SK-N-SH treated with all-trans-retinoic acid at 6 μM for 48 hours (cell line): ENCODE measurements at regions not wholly inside any gene's neighbourhood (a gene's known extent, or its start where the extent isn't known, plus 50 kb on each side); places are given as distances from the start of the nearest gene placed in this dataset.

Source experiments
- ATAC-seq: fragments of 200-7000 bp; cut with Tn5 transposase; 3 replicates; pipeline ENCODE4 v1.9.1; 2020; ENCODE audit warnings: mild to moderate bottlenecking, moderate library complexity
- ARNTL ChIP-seq: fragments of 450-650 bp; formaldehyde crosslinking; IDR thresholded peaks from 2 replicates; pipeline ENCODE4 v1.5.0; 2020; ENCODE audit warnings: low read depth, mild to moderate bottlenecking, moderate library complexity, borderline replicate concordance
- BACH2 ChIP-seq: fragments of 250-450 bp; sonication (Bioruptor Pico); IDR thresholded peaks from 2 replicates; pipeline ENCODE4 v1.9.0; 2021; ENCODE audit warnings: mild to moderate bottlenecking, borderline replicate concordance
- CSDC2 ChIP-seq: fragments of 250-450 bp; sonication (Bioruptor Pico); IDR thresholded peaks from 2 replicates; pipeline ENCODE4 v1.5.0; 2020; ENCODE audit warnings: mild to moderate bottlenecking, moderate library complexity
- ESRRG ChIP-seq: fragments of 250-450 bp; sonication (Bioruptor Pico); IDR thresholded peaks from 2 replicates; pipeline ENCODE4 v1.6.1; 2021; ENCODE audit warnings: mild to moderate bottlenecking
- GLIS3 ChIP-seq: fragments of 250-450 bp; sonication (Bioruptor Pico); IDR thresholded peaks from 2 replicates; pipeline ENCODE4 v1.5.0; 2020; ENCODE audit warnings: mild to moderate bottlenecking, moderate library complexity
- ISL1 ChIP-seq: fragments of 250-450 bp; sonication (Bioruptor Pico); IDR thresholded peaks from 2 replicates; pipeline ENCODE4 v2.1.2; 2022; ENCODE audit warnings: mild to moderate bottlenecking, moderate library complexity
- OSR1 ChIP-seq: fragments of 250-450 bp; sonication (Bioruptor Pico); IDR thresholded peaks from 2 replicates; pipeline ENCODE4 v1.8.0; 2022; ENCODE audit warnings: moderate library complexity, mild to moderate bottlenecking, inconsistent platforms
- PPARA ChIP-seq: fragments of 250-450 bp; sonication (Bioruptor Pico); IDR thresholded peaks from 2 replicates; pipeline ENCODE4 v1.5.0; 2020; ENCODE audit warnings: mild to moderate bottlenecking, borderline replicate concordance
- RARB ChIP-seq: fragments of 250-450 bp; sonication (Bioruptor Pico); IDR thresholded peaks from 2 replicates; pipeline ENCODE4 v1.8.0; 2021; ENCODE audit warnings: mild to moderate bottlenecking, moderate library complexity
- TCF4 ChIP-seq: fragments of 250-450 bp; sonication (Bioruptor Pico); IDR thresholded peaks from 2 replicates; pipeline ENCODE4 v1.8.0; 2021; ENCODE audit warnings: mild to moderate bottlenecking, moderate library complexity, borderline replicate concordance
- TOX ChIP-seq: fragments of 250-450 bp; sonication (Bioruptor Pico); IDR thresholded peaks from 2 replicates; pipeline ENCODE4 v1.8.0; 2021; ENCODE audit warnings: mild to moderate bottlenecking, moderate library complexity, borderline replicate concordance
- ZC3H10 ChIP-seq: fragments of 250-450 bp; sonication (Bioruptor Pico); IDR thresholded peaks from 2 replicates; pipeline ENCODE4 v1.5.1; 2021; ENCODE audit warnings: mild to moderate bottlenecking, moderate library complexity
- ZFP3 ChIP-seq: fragments of 250-450 bp; sonication (Bioruptor Pico); IDR thresholded peaks from 2 replicates; pipeline ENCODE4 v1.5.0; 2020; ENCODE audit warnings: mild to moderate bottlenecking, moderate library complexity
- ZFP30 ChIP-seq: fragments of 450-650 bp; formaldehyde crosslinking; IDR thresholded peaks from 2 replicates; pipeline ENCODE4 v1.5.0; 2022; ENCODE audit warnings: mild to moderate bottlenecking, moderate library complexity
- ZNF565 ChIP-seq: fragments of 450-650 bp; formaldehyde crosslinking; conservative IDR thresholded peaks from 2 replicates; pipeline ENCODE4 v1.5.0; 2020; ENCODE audit warnings: low read depth, mild to moderate bottlenecking, moderate library complexity
- ZNF70 ChIP-seq: fragments of 450-650 bp; formaldehyde crosslinking; IDR thresholded peaks from 2 replicates; pipeline ENCODE4 v1.5.0; 2020; ENCODE audit warnings: mild to moderate bottlenecking, moderate library complexity
- ZNF8 ChIP-seq: fragments of 450-650 bp; formaldehyde crosslinking; IDR thresholded peaks from 2 replicates; pipeline ENCODE4 v1.5.0; 2020; ENCODE audit warnings: mild to moderate bottlenecking, moderate library complexity
- TF ChIP-seq, protein P1 (sequence below): fragments of 250-450 bp; sonication (Bioruptor Pico); IDR thresholded peaks from 2 replicates; pipeline ENCODE4 v1.5.1; 2021; ENCODE audit warnings: mild to moderate bottlenecking, moderate library complexity
- TF ChIP-seq, protein P2 (sequence below): fragments of 250-450 bp; sonication (Bioruptor Pico); IDR thresholded peaks from 2 replicates; pipeline ENCODE4 v1.8.0; 2020; ENCODE audit warnings: mild to moderate bottlenecking, moderate library complexity, borderline replicate concordance
- TF ChIP-seq, protein P3 (sequence below): fragments of 250-450 bp; sonication (Bioruptor Pico); IDR thresholded peaks from 2 replicates; pipeline ENCODE4 v1.5.0; 2020; ENCODE audit warnings: mild to moderate bottlenecking, moderate library complexity
- TF ChIP-seq, protein P4 (sequence below): fragments of 250-450 bp; sonication (Bioruptor Pico); IDR thresholded peaks from 2 replicates; pipeline ENCODE4 v1.5.1; 2020; ENCODE audit warnings: low read depth, mild to moderate bottlenecking, moderate library complexity
- TF ChIP-seq, protein P5 (sequence below): fragments of 250-450 bp; sonication (Bioruptor Pico); IDR thresholded peaks from 2 replicates; pipeline ENCODE4 v1.8.0; 2021; ENCODE audit warnings: low read depth, mild to moderate bottlenecking, moderate library complexity, borderline replicate concordance

DNA sequence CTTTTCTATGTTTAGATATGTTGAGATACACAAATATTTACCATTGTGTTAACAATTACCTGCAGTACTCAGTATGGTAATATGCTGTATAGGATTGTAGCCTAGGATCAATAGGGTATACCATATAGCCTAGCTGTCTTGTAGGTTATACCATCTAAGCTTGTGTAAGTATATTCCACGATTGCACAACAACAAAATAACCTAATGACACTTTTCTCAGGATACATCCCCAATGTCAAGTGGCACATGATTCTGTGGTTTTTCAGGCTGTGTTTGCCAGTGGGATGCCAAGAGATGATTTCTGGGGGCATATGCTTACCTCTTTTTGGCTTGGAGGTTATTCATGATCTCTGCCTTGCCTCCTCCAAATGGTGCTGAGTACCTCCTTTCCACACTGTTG lies 247.2 kb upstream of the CENPE start:
- no peak for TF ChIP-seq ARNTL (CRISPR knock-in tag)
- TF ChIP-seq ZNF8 (CRISPR knock-in tag), result no peak
- TF ChIP-seq, protein P1, sequence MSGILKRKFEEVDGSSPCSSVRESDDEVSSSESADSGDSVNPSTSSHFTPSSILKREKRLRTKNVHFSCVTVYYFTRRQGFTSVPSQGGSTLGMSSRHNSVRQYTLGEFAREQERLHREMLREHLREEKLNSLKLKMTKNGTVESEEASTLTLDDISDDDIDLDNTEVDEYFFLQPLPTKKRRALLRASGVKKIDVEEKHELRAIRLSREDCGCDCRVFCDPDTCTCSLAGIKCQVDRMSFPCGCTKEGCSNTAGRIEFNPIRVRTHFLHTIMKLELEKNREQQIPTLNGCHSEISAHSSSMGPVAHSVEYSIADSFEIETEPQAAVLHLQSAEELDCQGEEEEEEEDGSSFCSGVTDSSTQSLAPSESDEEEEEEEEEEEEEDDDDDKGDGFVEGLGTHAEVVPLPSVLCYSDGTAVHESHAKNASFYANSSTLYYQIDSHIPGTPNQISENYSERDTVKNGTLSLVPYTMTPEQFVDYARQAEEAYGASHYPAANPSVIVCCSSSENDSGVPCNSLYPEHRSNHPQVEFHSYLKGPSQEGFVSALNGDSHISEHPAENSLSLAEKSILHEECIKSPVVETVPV (CRISPR knock-in tag), result no peak
- no peak for TF ChIP-seq TOX (CRISPR knock-in tag)
- no peak for TF ChIP-seq OSR1 (CRISPR knock-in tag)
- no peak for TF ChIP-seq ZC3H10 (CRISPR knock-in tag)
- no peak for TF ChIP-seq CSDC2 (CRISPR knock-in tag)
- no peak for TF ChIP-seq ISL1
- TF ChIP-seq ZNF565 (CRISPR knock-in tag), result no peak
- TF ChIP-seq, protein P2, sequence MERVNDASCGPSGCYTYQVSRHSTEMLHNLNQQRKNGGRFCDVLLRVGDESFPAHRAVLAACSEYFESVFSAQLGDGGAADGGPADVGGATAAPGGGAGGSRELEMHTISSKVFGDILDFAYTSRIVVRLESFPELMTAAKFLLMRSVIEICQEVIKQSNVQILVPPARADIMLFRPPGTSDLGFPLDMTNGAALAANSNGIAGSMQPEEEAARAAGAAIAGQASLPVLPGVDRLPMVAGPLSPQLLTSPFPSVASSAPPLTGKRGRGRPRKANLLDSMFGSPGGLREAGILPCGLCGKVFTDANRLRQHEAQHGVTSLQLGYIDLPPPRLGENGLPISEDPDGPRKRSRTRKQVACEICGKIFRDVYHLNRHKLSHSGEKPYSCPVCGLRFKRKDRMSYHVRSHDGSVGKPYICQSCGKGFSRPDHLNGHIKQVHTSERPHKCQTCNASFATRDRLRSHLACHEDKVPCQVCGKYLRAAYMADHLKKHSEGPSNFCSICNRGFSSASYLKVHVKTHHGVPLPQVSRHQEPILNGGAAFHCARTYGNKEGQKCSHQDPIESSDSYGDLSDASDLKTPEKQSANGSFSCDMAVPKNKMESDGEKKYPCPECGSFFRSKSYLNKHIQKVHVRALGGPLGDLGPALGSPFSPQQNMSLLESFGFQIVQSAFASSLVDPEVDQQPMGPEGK (CRISPR knock-in tag), result no peak
- TF ChIP-seq BACH2 (CRISPR knock-in tag), result no peak
- TF ChIP-seq, protein P3, sequence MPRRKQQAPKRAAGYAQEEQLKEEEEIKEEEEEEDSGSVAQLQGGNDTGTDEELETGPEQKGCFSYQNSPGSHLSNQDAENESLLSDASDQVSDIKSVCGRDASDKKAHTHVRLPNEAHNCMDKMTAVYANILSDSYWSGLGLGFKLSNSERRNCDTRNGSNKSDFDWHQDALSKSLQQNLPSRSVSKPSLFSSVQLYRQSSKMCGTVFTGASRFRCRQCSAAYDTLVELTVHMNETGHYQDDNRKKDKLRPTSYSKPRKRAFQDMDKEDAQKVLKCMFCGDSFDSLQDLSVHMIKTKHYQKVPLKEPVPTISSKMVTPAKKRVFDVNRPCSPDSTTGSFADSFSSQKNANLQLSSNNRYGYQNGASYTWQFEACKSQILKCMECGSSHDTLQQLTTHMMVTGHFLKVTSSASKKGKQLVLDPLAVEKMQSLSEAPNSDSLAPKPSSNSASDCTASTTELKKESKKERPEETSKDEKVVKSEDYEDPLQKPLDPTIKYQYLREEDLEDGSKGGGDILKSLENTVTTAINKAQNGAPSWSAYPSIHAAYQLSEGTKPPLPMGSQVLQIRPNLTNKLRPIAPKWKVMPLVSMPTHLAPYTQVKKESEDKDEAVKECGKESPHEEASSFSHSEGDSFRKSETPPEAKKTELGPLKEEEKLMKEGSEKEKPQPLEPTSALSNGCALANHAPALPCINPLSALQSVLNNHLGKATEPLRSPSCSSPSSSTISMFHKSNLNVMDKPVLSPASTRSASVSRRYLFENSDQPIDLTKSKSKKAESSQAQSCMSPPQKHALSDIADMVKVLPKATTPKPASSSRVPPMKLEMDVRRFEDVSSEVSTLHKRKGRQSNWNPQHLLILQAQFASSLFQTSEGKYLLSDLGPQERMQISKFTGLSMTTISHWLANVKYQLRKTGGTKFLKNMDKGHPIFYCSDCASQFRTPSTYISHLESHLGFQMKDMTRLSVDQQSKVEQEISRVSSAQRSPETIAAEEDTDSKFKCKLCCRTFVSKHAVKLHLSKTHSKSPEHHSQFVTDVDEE, result no peak
- no peak for TF ChIP-seq RARB (CRISPR knock-in tag)
- TF ChIP-seq ZFP30, result no peak
- no peak for TF ChIP-seq ESRRG
- no peak for TF ChIP-seq TCF4 (CRISPR knock-in tag)
- TF ChIP-seq PPARA, result no peak
- TF ChIP-seq, protein P4, sequence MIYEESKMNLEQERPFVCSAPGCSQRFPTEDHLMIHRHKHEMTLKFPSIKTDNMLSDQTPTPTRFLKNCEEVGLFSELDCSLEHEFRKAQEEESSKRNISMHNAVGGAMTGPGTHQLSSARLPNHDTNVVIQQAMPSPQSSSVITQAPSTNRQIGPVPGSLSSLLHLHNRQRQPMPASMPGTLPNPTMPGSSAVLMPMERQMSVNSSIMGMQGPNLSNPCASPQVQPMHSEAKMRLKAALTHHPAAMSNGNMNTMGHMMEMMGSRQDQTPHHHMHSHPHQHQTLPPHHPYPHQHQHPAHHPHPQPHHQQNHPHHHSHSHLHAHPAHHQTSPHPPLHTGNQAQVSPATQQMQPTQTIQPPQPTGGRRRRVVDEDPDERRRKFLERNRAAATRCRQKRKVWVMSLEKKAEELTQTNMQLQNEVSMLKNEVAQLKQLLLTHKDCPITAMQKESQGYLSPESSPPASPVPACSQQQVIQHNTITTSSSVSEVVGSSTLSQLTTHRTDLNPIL (CRISPR knock-in tag), result no peak
- TF ChIP-seq, protein P5, sequence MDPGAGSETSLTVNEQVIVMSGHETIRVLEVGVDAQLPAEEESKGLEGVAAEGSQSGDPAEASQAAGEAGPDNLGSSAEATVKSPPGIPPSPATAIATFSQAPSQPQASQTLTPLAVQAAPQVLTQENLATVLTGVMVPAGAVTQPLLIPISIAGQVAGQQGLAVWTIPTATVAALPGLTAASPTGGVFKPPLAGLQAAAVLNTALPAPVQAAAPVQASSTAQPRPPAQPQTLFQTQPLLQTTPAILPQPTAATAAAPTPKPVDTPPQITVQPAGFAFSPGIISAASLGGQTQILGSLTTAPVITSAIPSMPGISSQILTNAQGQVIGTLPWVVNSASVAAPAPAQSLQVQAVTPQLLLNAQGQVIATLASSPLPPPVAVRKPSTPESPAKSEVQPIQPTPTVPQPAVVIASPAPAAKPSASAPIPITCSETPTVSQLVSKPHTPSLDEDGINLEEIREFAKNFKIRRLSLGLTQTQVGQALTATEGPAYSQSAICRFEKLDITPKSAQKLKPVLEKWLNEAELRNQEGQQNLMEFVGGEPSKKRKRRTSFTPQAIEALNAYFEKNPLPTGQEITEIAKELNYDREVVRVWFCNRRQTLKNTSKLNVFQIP (CRISPR knock-in tag), result no peak
- no peak for TF ChIP-seq GLIS3 (CRISPR knock-in tag)

DNA sequence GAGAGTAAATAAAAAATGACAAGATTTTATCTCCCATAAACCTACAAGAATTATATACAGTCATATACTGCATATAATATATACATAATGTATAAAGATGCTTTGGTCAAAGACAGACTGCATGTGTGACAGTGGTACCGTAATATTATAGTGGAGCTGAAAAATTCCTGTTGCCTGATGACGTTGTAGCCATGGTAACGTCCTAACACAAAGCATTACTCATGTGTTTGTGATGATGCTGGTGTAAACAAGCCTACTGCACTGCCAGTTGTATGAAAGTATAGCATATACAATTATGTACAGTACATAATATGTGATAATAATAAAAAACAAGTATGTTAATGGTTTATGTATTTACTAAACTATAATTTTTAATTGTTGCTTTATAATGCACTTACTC lies 245.2 kb upstream of the CENPE start:
- ATAC-seq, result peak; percentile 70
- TF ChIP-seq GLIS3 (CRISPR knock-in tag) (no peak), ESRRG (no peak), ARNTL (CRISPR knock-in tag) (no peak), ZNF70 (no peak), RARB (CRISPR knock-in tag) (no peak), BACH2 (CRISPR knock-in tag) (no peak), ISL1 (no peak), OSR1 (CRISPR knock-in tag) (no peak), ZNF8 (CRISPR knock-in tag) (no peak), TCF4 (CRISPR knock-in tag) (no peak), TOX (CRISPR knock-in tag) (no peak), ZFP3 (no peak), ZFP30 (no peak), PPARA (no peak)
- TF ChIP-seq, protein P5 (CRISPR knock-in tag), result no peak
- TF ChIP-seq, protein P4 (CRISPR knock-in tag), result no peak
- TF ChIP-seq, protein P2 (CRISPR knock-in tag), result no peak

More for the DNA sequence above, 247.2 kb upstream of the CENPE start:
- ATAC-seq, result no peak
